ENCODE measurements at regions not wholly inside any gene's neighbourhood (a gene's known extent, or its start where the extent isn't known, plus 50 kb on each side); places are given as distances from the start of the nearest gene placed in this dataset.
"Not testable (repeated sequence)": the region's sequence is repeated elsewhere in the genome, so short reads cannot be mapped to it uniquely, and the experiment has no call there.

GRCh38 chr6:26187981-26188635 is 100.9 kb downstream of the HFE start:
- TF ChIP-seq, protein P1, sequence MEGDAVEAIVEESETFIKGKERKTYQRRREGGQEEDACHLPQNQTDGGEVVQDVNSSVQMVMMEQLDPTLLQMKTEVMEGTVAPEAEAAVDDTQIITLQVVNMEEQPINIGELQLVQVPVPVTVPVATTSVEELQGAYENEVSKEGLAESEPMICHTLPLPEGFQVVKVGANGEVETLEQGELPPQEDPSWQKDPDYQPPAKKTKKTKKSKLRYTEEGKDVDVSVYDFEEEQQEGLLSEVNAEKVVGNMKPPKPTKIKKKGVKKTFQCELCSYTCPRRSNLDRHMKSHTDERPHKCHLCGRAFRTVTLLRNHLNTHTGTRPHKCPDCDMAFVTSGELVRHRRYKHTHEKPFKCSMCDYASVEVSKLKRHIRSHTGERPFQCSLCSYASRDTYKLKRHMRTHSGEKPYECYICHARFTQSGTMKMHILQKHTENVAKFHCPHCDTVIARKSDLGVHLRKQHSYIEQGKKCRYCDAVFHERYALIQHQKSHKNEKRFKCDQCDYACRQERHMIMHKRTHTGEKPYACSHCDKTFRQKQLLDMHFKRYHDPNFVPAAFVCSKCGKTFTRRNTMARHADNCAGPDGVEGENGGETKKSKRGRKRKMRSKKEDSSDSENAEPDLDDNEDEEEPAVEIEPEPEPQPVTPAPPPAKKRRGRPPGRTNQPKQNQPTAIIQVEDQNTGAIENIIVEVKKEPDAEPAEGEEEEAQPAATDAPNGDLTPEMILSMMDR (IDR thresholded peaks at IDR 0.05; ENCODE audit: low read depth, low read length): no peak
- no peak for DNase-seq (ENCODE audit: low read depth, low spot score)

DNA sequence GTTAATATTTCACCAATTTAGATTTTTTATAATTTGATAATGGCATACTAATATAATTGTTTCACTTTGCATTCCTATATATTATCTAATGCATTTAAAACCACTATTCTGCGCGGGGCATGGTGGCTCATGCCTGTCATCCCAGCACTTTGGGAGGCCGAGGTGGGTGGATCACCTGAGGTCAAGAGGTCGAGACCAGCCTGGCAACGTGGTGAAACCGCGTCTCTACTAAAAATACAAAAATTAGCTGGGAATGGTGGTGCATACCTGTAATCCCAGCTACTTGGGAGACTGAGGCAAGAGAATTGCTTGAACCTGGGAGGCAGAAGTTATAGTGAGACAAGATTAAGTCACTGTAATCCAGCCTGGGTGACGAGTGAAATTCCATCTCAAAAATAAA is 104.3 kb downstream of the HFE start:
- H3K4me3 ChIP-seq (ENCODE audit: low read depth, low read length); in situ Hi-C loops (cut with HindIII; ENCODE audit: low sequenced_read_pairs); DNase-seq (ENCODE audit: low read depth, low spot score): not testable (repeated sequence)

More at GRCh38 chr6:26187981-26188635, 100.9 kb downstream of the HFE start:
- in situ Hi-C loops (cut with HindIII; ENCODE audit: low sequenced_read_pairs): no loop called here
- H3K4me3 ChIP-seq (ENCODE audit: low read depth, low read length): peak overlapping the region; percentile 67

DNA sequence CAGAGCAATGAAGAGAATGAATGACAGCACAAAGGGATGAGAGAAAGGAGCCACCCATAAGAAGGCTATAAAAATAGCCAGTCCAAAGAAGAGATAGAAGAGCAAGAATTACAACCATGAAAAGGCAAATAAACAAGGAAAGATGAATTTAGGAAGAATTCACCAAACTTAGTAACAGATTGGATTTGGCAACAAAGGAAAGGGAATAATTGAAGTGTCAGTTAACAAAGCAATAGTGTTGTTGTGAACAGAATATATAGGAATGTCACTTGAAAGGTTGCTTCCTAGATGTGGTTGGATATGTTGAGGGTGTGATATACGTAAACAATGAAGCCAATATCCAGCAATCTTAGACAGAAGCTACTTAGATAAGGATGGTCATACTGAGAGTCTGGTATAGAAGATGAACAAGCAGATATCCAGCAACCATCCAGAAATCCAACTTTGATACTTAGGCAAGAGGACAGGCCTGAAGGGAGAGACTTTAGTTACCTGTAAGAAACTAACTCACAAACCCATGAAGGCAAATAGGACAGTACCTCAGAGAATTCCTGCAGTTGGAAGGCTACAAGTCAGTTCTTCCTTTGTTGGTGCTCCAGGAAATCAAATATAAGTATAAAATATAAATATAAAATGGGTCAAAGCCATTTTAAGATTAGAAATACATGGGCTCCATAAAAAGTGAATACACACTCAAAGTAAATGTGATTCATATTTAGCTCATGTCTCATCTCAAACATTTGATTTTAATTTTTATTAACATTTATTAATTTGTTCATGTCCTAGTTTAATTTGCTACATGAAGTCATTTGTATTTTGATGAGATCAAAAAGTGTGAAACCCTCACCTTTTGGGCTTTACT is 106.5 kb downstream of the HFE start:
- TF ChIP-seq, protein P1 (IDR thresholded peaks at IDR 0.05; ENCODE audit: low read depth, low read length): no peak
- no peak for DNase-seq (ENCODE audit: low read depth, low spot score)
- no peak overlapping the region for H3K4me3 ChIP-seq (ENCODE audit: low read depth, low read length)
- in situ Hi-C loops (cut with HindIII; ENCODE audit: low sequenced_read_pairs): no loop called here

DNA sequence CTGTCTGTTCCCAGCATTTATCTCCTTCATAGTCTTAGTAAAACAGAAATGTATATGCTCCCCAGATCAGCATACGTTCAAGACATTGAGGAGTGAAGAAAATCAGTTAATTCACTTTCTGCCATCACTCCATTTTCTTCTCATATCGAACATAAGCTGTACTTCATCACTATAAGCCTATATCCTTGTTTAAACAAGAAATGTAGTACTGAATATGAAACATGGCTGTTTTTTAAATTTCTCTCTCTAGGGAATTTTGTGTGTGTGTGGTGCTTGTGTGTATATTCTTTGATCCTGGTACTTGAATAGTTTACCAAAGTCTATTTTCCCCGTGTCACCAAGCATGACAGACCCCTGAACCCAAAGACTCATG is 107.1 kb downstream of the HFE start:
- no peak overlapping the region for H3K4me3 ChIP-seq (ENCODE audit: low read depth, low read length)
- in situ Hi-C loops (cut with HindIII; ENCODE audit: low sequenced_read_pairs): no loop called here
- TF ChIP-seq, protein P1 (IDR thresholded peaks at IDR 0.05; ENCODE audit: low read depth, low read length): no peak
- no peak for DNase-seq (ENCODE audit: low read depth, low spot score)

DNA sequence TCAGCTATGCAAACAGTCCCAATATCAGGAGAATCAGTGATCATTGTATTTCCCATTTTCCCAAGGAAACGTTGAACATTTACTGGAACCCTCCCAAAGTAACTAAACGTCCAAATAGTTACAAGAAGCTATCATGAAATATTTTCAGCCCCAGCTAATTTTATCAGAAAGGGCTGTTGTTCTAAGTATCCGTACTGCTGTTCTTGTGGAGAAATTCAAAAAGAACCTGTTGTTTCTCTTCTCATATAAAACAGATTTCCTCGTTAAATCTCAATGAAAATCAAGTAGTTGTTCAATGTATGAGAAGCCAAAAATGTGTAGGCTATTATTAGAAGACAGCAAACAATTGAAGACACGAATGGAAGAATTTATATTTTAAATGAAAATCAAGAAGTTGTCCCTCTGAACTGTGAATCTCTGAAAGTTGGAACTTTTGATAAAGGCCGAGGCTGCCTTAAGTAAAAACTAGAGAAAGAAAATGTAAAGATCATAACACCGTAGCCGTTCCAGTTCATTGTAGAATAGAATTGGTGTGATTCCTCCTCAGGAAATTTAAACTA is 107.7 kb downstream of the HFE start:
- TF ChIP-seq, protein P1 (IDR thresholded peaks at IDR 0.05; ENCODE audit: low read depth, low read length): no peak
- peak; percentile 27 for DNase-seq (ENCODE audit: low read depth, low spot score)
- H3K4me3 ChIP-seq (ENCODE audit: low read depth, low read length): peak overlapping the region; percentile 66
- in situ Hi-C loops (cut with HindIII; ENCODE audit: low sequenced_read_pairs): no loop called here

GRCh38 chr6:26195376-26195923 is 108.2 kb downstream of the HFE start:
- peak overlapping the region; percentile 66 for H3K4me3 ChIP-seq (ENCODE audit: low read depth, low read length)
- in situ Hi-C loops (cut with HindIII; ENCODE audit: low sequenced_read_pairs): no loop called here
- peak; percentile 96 for DNase-seq (ENCODE audit: low read depth, low spot score)
- TF ChIP-seq, protein P1 (IDR thresholded peaks at IDR 0.05; ENCODE audit: low read depth, low read length): no peak

Data from astrocyte of the spinal cord (primary cell).